Stomach (tissue), 8 donors: ENCODE measurements at regions not wholly inside any gene's neighbourhood (a gene's known extent, or its start where the extent isn't known, plus 50 kb on each side); places are given as distances from the start of the nearest gene placed in this dataset.

Experiments
- DNase-seq, 2 donors: peaks; one replicate each; pipeline versions ENCODE4 v3.0.0 to v3.0.0-alpha.2; 2013 to 2019
- H3K27ac ChIP-seq, 5 donors: fragments of 200-600 bp in 4 of 5; sonication (generic) in 4 of 5; one replicate each; pipeline ENCODE4 v1.5.1; 2013 to 2019; ENCODE audit warnings: mild to moderate bottlenecking in 1 of 5, moderate library complexity in 1 of 5
- H3K27me3 ChIP-seq, 3 donors: fragments of 200-600 bp; sonication (generic); one replicate each; pipeline ENCODE4 v1.5.1; 2017 to 2019; ENCODE audit warnings: mixed run types in 1 of 3
- H3K36me3 ChIP-seq, 4 donors: fragments of 200-600 bp; sonication (generic); 1 replicate in 3 of 4; 2 replicates in 1 of 4; pipeline ENCODE4 v1.5.1; 2016 to 2019
- H3K4me1 ChIP-seq, 4 donors: fragments of 200-600 bp; sonication (generic); one replicate each; pipeline ENCODE4 v1.5.1; 2016 to 2019
- H3K4me3 ChIP-seq, 4 donors: fragments of 200-600 bp; sonication (generic) in 3 of 4; one replicate each; pipeline ENCODE4 v1.5.1; 2016 to 2019; ENCODE audit warnings: mild to moderate bottlenecking in 1 of 4
- H3K9me3 ChIP-seq, 4 donors: fragments of 200-600 bp; sonication (generic); one replicate each; pipeline ENCODE4 v1.5.1; 2016 to 2019
- CTCF ChIP-seq, 7 experiments: fragments of 450-650 bp in 4 of 7; fragments of 200-600 bp in 3 of 7; sonication (generic) in 3 of 7; IDR thresholded peaks; one replicate each; pipeline ENCODE4 v1.5.1; 2016 to 2019; ENCODE audit warnings: antibody characterized with exemption in 7 of 7, control low read depth in 2 of 7, mild to moderate bottlenecking in 1 of 7
- EP300 ChIP-seq: sonication (generic); formaldehyde crosslinking; IDR thresholded peaks from one replicate; pipeline ENCODE4 v1.6.1; 2017; ENCODE audit warnings: antibody characterized with exemption
- POLR2A ChIP-seq, 4 donors: fragments of 450-650 bp; IDR thresholded peaks; one replicate each; pipeline ENCODE4 v1.6.1; 2016; ENCODE audit warnings: antibody characterized with exemption in 4 of 4, control low read depth in 2 of 4, mild to moderate bottlenecking in 1 of 4, moderate library complexity in 1 of 4
- POLR2AphosphoS5 ChIP-seq, 3 donors: sonication (generic); formaldehyde crosslinking; IDR thresholded peaks; one replicate each; pipeline ENCODE4 v1.6.1; 2016; ENCODE audit warnings: antibody characterized with exemption in 3 of 3
- WGBS, 5 donors: extraction: QIAGEN DNeasy Blood & Tissue Kit in 3 of 5; methylation state at CpG; one replicate each; pipeline versions ENCODE4 v1.1.5 to v1.1.7; 2013 to 2018; 5-methylcytosine and 5-hydroxymethylcytosine counted together
- intact Hi-C: fragments of 100-400 bp; cut with DNase I; formaldehyde crosslinking; loops from one replicate; pipeline ENCODE4 v1.15.1; 2023; ENCODE audit warnings: low total_unique reads
- donor health status: healthy with polysubstance abuse.
- donor health status: Bipolar disorder and iron deficiency.
- donor health status: healthy.

- no peaks in the 10 kb centered on the region for H3K9me3 ChIP-seq
- peaks cover 13 to 19% (median 13%) of the 10 kb centered on the region in 4 donors for H3K4me1 ChIP-seq
- H3K4me3 ChIP-seq = no peak overlapping the region
- H3K36me3 ChIP-seq = no peaks in the 10 kb centered on the region
- DNase-seq = no peak
- H3K27me3 ChIP-seq = no peaks in the 10 kb centered on the region
- TF ChIP-seq EP300 = no peak
- no peak for TF ChIP-seq POLR2A (IDR thresholded peaks at IDR 0.05)
- no peak for TF ChIP-seq CTCF (IDR thresholded peaks at IDR 0.05)
- no peak for TF ChIP-seq POLR2AphosphoS5 (IDR thresholded peaks at IDR 0.05)
- WGBS, 5 donors = 64 to 81% (median 74%) methylated on average over 2 of the region's 2 CpGs
- no peak overlapping the region for H3K27ac ChIP-seq
- intact Hi-C loops = no loop called here
Observed at GRCh38 chr3:170753421-170754310, 116.3 kb downstream of the RPL22L1 start.

GRCh38 chr3:170752571-170753155 lies 117.3 kb downstream of the RPL22L1 start:
- Histone ChIP-seq H3K4me1 (peaks cover 13 to 19% (median 13%) of the 10 kb centered on the region in 4 donors), H3K27ac (no peak overlapping the region), H3K9me3 (no peaks in the 10 kb centered on the region), H3K4me3 (no peak overlapping the region), H3K27me3 (no peaks in the 10 kb centered on the region), H3K36me3 (no peaks in the 10 kb centered on the region)
- no peak for DNase-seq
- TF ChIP-seq CTCF (IDR thresholded peaks at IDR 0.05) (no peak), POLR2A (IDR thresholded peaks at IDR 0.05) (no peak), EP300 (no peak), POLR2AphosphoS5 (IDR thresholded peaks at IDR 0.05) (no peak)
- intact Hi-C loops = no loop called here
- 80 to 90% (median 89%) methylated on average over 6 of the region's 6 CpGs for WGBS, 5 donors

- no peak for DNase-seq
- H3K27ac ChIP-seq = peak overlapping the region in 2 of 5 donors; percentile 12 to 53
- H3K4me1 ChIP-seq = peaks cover 13 to 19% (median 13%) of the 10 kb centered on the region in 4 donors
- intact Hi-C loops = no loop called here
- no peaks in the 10 kb centered on the region for H3K36me3 ChIP-seq
- no peak overlapping the region for H3K4me3 ChIP-seq
- H3K27me3 ChIP-seq = no peaks in the 10 kb centered on the region
- TF ChIP-seq POLR2A (IDR thresholded peaks at IDR 0.05) (no peak), EP300 (no peak), POLR2AphosphoS5 (IDR thresholded peaks at IDR 0.05) (no peak), CTCF (IDR thresholded peaks at IDR 0.05) (no peak)
- H3K9me3 ChIP-seq = no peaks in the 10 kb centered on the region
Observed at GRCh38 chr3:170751899-170752293, 118.1 kb downstream of the RPL22L1 start.

GRCh38 chr3:170751083-170751898 lies 118.7 kb downstream of the RPL22L1 start:
- Histone ChIP-seq H3K36me3 (no peaks in the 10 kb centered on the region), H3K4me1 (peaks cover 13 to 19% (median 13%) of the 10 kb centered on the region in 4 donors), H3K27me3 (no peaks in the 10 kb centered on the region), H3K27ac (peak overlapping the region in 2 of 5 donors; percentile 12 to 53), H3K4me3 (no peak overlapping the region), H3K9me3 (no peaks in the 10 kb centered on the region)
- 35 to 46% (median 41%) methylated on average over 3 of the region's 3 CpGs for WGBS, 5 donors
- intact Hi-C loops = no loop called here
- TF ChIP-seq CTCF (IDR thresholded peaks at IDR 0.05) = no peak
- peak in 1 of 3 donors; percentile 63 for TF ChIP-seq POLR2AphosphoS5 (IDR thresholded peaks at IDR 0.05)
- TF ChIP-seq EP300 = no peak
- no peak for TF ChIP-seq POLR2A (IDR thresholded peaks at IDR 0.05)
- DNase-seq = peak; percentile 28 to 60
